Activated CD8-positive, alpha-beta memory T cell treated with anti-CD3 and anti-CD28 coated beads for 1 hour (primary cell): ENCODE measurements at regions not wholly inside any gene's neighbourhood (a gene's known extent, or its start where the extent isn't known, plus 50 kb on each side); places are given as distances from the start of the nearest gene placed in this dataset.

Source experiments
- DNase-seq, 2 donors: peaks; one replicate each; pipeline ENCODE4 v3.0.0-alpha.2; 2020; ENCODE audit warnings: low read depth in 1 of 2; ENCODE audit errors: extremely low read depth in 1 of 2

DNA sequence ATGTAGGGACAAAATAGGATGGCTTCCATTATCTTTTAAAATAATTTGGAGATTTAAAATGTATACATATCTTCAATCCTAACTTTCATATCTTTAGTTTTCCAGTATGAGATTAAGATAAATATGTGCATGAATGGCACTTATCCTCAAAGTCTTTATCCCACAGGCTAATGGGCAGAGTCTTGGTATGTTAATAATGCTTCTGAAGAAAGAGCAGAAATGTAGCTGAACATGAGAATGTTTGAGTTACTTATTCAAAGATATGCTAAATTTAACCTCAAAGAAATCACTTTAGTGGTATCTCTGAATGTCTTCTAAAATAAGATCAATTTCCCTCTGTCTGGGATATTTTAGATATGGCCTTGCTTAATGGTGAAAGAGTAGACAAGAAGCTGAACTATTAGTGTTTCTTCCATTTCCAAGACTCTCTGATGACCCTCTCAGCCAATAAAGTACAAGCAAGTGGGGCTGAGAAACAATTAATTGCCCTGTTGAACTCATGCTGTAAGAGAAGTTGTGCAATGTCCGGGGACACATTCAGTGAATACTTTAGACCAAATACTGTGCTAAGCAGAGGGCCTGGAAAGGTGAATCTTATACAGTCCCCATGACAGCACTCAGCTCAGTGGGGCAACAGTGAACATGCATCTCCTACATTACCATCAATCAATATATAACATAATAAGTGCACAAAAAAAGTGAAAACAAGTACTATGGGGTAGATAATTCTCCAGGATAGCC is 50.0 kb upstream of the ADAMTSL1 start:
- DNase-seq: no peak
